ENCODE measurements at regions not wholly inside any gene's neighbourhood (a gene's known extent, or its start where the extent isn't known, plus 50 kb on each side); places are given as distances from the start of the nearest gene placed in this dataset.

- Histone ChIP-seq H3K9me2 (ENCODE audit: insufficient read depth) (no peaks in the 10 kb centered on the region), H3K27ac (ENCODE audit: low read depth, low read length) (no peak overlapping the region), H3K9me3 (ENCODE audit: control insufficient read depth in 1 of 2, insufficient read depth in 1 of 2, low read depth in 1 of 2, low read length in 2 of 2) (no peaks in the 10 kb centered on the region), H3K79me2 (ENCODE audit: insufficient read depth, low read length) (no peaks in the 10 kb centered on the region), H2AFZ (ENCODE audit: low read depth, low read length, poor library complexity, severe bottlenecking) (no peak overlapping the region), H3K4me1 (ENCODE audit: control insufficient read depth in 1 of 2, insufficient read depth in 2 of 2, low read length in 2 of 2) (no peaks in the 10 kb centered on the region), H3K36me3 (ENCODE audit: control insufficient read depth in 1 of 2, insufficient read depth in 2 of 2, low read length in 2 of 2) (no peaks in the 10 kb centered on the region), H3K27me3 (ENCODE audit: insufficient read depth, low read length) (peaks cover 44% of the 10 kb centered on the region), H3K4me2 (ENCODE audit: low read length) (no peak overlapping the region), H3K9ac (ENCODE audit: low read length) (no peak overlapping the region), H4K20me1 (ENCODE audit: insufficient read depth) (no peaks in the 10 kb centered on the region), H3K4me3 (replicated peaks in 1 of 2; ENCODE audit: low read depth in 1 of 2, low read length in 2 of 2) (no peak overlapping the region)
- no peak for TF ChIP-seq SP1 (IDR thresholded peaks at IDR 0.05; ENCODE audit: low read depth)
- no peak for TF ChIP-seq ZNF274 (IDR thresholded peaks at IDR 0.05; ENCODE audit: low read depth, low read length)
- TF ChIP-seq ZBTB33 (IDR thresholded peaks at IDR 0.05; ENCODE audit: extremely low read depth, insufficient replicate concordance, low read length), result no peak
- no peak for TF ChIP-seq REST (IDR thresholded peaks at IDR 0.05; ENCODE audit: low read depth)
- no peak for TF ChIP-seq POLR2A (IDR thresholded peaks at IDR 0.05; ENCODE audit: borderline replicate concordance, extremely low read depth, insufficient read depth, insufficient read length)
- TF ChIP-seq ZFX (IDR thresholded peaks at IDR 0.05), result no peak
- no peak for TF ChIP-seq TCF7L2 (IDR thresholded peaks at IDR 0.05; ENCODE audit: borderline replicate concordance, extremely low read depth, insufficient read depth, insufficient read length)
- TF ChIP-seq ELF1 (IDR thresholded peaks at IDR 0.05; ENCODE audit: borderline replicate concordance, low read depth), result no peak
- TF ChIP-seq CBX3 (IDR thresholded peaks at IDR 0.05; ENCODE audit: low read depth), result no peak
- no peak for TF ChIP-seq EGR1 (IDR thresholded peaks at IDR 0.05; ENCODE audit: low read depth)
- TF ChIP-seq MAX (IDR thresholded peaks at IDR 0.05), result no peak
- no peak for TF ChIP-seq SRF (IDR thresholded peaks at IDR 0.05; ENCODE audit: low read depth)
- TF ChIP-seq CEBPB (IDR thresholded peaks at IDR 0.05; ENCODE audit: low read depth), result no peak
- TF ChIP-seq SIN3A (IDR thresholded peaks at IDR 0.05; ENCODE audit: low read depth), result no peak
- TF ChIP-seq CTCF (IDR thresholded peaks at IDR 0.05 in 2 of 3, conservative IDR thresholded peaks at IDR 0.05 in 1 of 3; ENCODE audit: borderline replicate concordance in 1 of 3, insufficient read depth in 1 of 3, low read depth in 2 of 3, low read length in 2 of 3), result no peak
- TF ChIP-seq JUND (IDR thresholded peaks at IDR 0.05), result no peak
- TF ChIP-seq YY1 (IDR thresholded peaks at IDR 0.05; ENCODE audit: extremely low read depth, insufficient replicate concordance, low read depth, low read length), result no peak
- no peak for TF ChIP-seq POLR2AphosphoS5 (IDR thresholded peaks at IDR 0.05; ENCODE audit: low read depth, low read length)
- no peak for TF ChIP-seq EZH2 (IDR thresholded peaks at IDR 0.05)
- BruUV-seq (replicated peaks), result no TSS peak
- ChIA-PET POLR2A (no interaction called here), CTCF (no interaction called here), RAD21 (ENCODE audit: low non-redundant PET in 1 of 2, low total read pairs in 2 of 2, uncharacterized antibody in 2 of 2, unreplicated experiment in 2 of 2) (no interaction called here)
- ATAC-seq (no peak), DNase-seq (ENCODE audit: low read depth, low spot score) (no peak)
- intact Hi-C loops (cut with micrococcal nuclease), result no loop called here
Measured at GRCh38 chr7:25320791-25321190, 92.5 kb upstream of the NPVF start.

Data from HCT116 (cell line).